Esophagus muscularis mucosa (tissue), 4 donors: ENCODE measurements at regions not wholly inside any gene's neighbourhood (a gene's known extent, or its start where the extent isn't known, plus 50 kb on each side); places are given as distances from the start of the nearest gene placed in this dataset.

Source experiments
- DNase-seq: peaks from one replicate; pipeline ENCODE4 v3.0.0-alpha.2; 2017; ENCODE audit errors: extremely low spot score
- H3K27ac ChIP-seq, 4 donors: fragments of 200-600 bp; sonication (generic); replicated peaks in 1 of 4; 1 replicate in 3 of 4; 2 replicates in 1 of 4; pipeline ENCODE4 v1.5.1; 2016 to 2019; ENCODE audit warnings: mild to moderate bottlenecking in 1 of 4
- H3K27me3 ChIP-seq, 4 donors: fragments of 200-600 bp; sonication (generic); one replicate each; pipeline versions ENCODE4 v1.5.1 to v1.6.0; 2016 to 2019
- H3K36me3 ChIP-seq, 4 donors: fragments of 200-600 bp; sonication (generic); one replicate each; pipeline ENCODE4 v1.5.1; 2016 to 2019
- H3K4me1 ChIP-seq, 4 donors: fragments of 200-600 bp; sonication (generic); one replicate each; pipeline ENCODE4 v1.5.1; 2016 to 2019
- H3K4me3 ChIP-seq, 4 donors: fragments of 200-600 bp; sonication (generic); 1 replicate in 2 of 4; 2 replicates in 2 of 4; pipeline ENCODE4 v1.5.1; 2016 to 2019; ENCODE audit warnings: mild to moderate bottlenecking in 4 of 4, moderate library complexity in 1 of 4
- H3K9me3 ChIP-seq, 4 donors: fragments of 200-600 bp; sonication (generic); 1 replicate in 3 of 4; 2 replicates in 1 of 4; pipeline ENCODE4 v1.5.1; 2016 to 2019
- CTCF ChIP-seq, 3 experiments: fragments of 200-600 bp in 2 of 3; fragments of 450-650 bp in 1 of 3; sonication (generic) in 2 of 3; IDR thresholded peaks; one replicate each; pipeline ENCODE4 v1.5.1; 2017 to 2019; ENCODE audit warnings: antibody characterized with exemption in 3 of 3, mild to moderate bottlenecking in 2 of 3, moderate library complexity in 1 of 3
- EP300 ChIP-seq: sonication (generic); formaldehyde crosslinking; IDR thresholded peaks from one replicate; pipeline ENCODE4 v1.6.1; 2017; ENCODE audit warnings: antibody characterized with exemption
- POLR2A ChIP-seq: fragments of 450-650 bp; IDR thresholded peaks from one replicate; pipeline ENCODE4 v1.6.1; 2017; ENCODE audit warnings: antibody characterized with exemption, moderate library complexity, mild to moderate bottlenecking, low read depth
- POLR2AphosphoS5 ChIP-seq, 2 donors: sonication (generic); formaldehyde crosslinking; IDR thresholded peaks; one replicate each; pipeline ENCODE4 v1.6.1; 2017; ENCODE audit warnings: antibody characterized with exemption in 2 of 2
- WGBS: methylation state at CpG from one replicate; pipeline ENCODE4 v1.1.5; 2018; 5-methylcytosine and 5-hydroxymethylcytosine counted together
- intact Hi-C: fragments of 100-400 bp; cut with DNase I; formaldehyde crosslinking; loops from one replicate; pipeline ENCODE4 v1.15.1; 2023

DNA sequence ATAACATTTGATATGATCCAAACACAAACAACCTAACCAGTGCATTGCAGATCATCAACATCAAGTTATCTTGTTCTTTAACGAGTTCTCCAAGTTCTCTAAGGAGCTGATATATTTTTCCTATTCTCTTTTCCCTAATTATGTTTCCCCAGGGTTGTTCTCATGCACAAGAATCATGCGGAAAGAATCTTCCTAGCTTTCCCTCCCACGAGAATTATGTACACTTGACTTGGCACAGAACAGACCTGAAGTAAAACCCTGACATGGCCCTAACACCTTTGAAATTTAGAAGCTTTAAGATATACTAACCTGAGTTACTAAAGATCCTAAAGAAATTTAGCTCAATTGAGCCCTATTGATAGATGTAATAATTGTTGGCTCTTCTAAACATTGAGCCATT is 110.7 kb upstream of the FST start:
- H3K9me3 ChIP-seq, result no peaks in the 10 kb centered on the region

DNA sequence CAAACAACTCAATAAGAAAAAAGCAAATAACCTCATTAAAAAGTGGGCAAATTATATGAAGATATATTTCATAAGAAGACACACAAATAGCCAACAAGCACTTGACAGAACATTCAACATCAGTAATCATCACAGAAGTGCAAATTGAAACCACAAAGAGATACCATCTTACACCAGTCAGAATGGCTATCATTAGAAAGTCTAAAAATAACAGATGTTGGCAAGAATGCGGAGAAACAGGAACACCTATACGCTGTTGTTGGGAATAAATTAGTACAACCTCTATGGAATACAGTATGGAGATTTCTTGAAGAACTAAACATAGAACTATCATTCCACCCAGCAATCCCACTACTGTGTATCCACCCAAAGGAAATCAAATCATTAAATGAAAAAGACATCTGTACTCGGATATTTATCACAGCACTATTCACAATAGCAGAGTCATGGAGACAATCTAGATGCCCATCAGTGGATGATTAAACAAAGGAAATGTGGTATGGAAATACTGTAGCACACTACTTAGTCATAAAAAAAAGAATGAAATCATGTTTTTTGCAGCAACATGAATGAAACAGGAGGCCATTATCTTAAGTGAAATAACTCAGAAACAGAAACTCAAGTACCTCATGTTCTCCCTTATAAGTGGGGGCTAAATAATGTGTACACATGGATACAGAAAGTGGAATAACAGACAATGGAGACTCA is 106.8 kb upstream of the FST start:
- 85% methylated on average over 3 of the region's 3 CpGs for WGBS
- H3K9me3 ChIP-seq, result no peaks in the 10 kb centered on the region
- no peak for DNase-seq
- no peak for TF ChIP-seq POLR2A
- no peak for TF ChIP-seq CTCF (IDR thresholded peaks at IDR 0.05)
- no peak for TF ChIP-seq EP300
- TF ChIP-seq POLR2AphosphoS5 (IDR thresholded peaks at IDR 0.05), result no peak
- H3K36me3 ChIP-seq, result no peaks in the 10 kb centered on the region
- H3K27ac ChIP-seq, result no peak overlapping the region
- H3K27me3 ChIP-seq, result no peaks in the 10 kb centered on the region
- intact Hi-C loops, result no loop called here
- no peaks in the 10 kb centered on the region for H3K4me1 ChIP-seq
- H3K4me3 ChIP-seq, result no peak overlapping the region

More for the DNA sequence above, 110.7 kb upstream of the FST start:
- H3K36me3 ChIP-seq, result no peaks in the 10 kb centered on the region
- H3K4me3 ChIP-seq, result no peak overlapping the region
- 78% methylated on average over 3 of the region's 3 CpGs for WGBS
- H3K27me3 ChIP-seq, result no peaks in the 10 kb centered on the region
- intact Hi-C loops, result no loop called here
- no peak for TF ChIP-seq POLR2AphosphoS5 (IDR thresholded peaks at IDR 0.05)
- TF ChIP-seq POLR2A, result no peak
- TF ChIP-seq EP300, result no peak
- no peak for TF ChIP-seq CTCF (IDR thresholded peaks at IDR 0.05)
- DNase-seq, result no peak
- no peaks in the 10 kb centered on the region for H3K4me1 ChIP-seq
- no peak overlapping the region for H3K27ac ChIP-seq

DNA sequence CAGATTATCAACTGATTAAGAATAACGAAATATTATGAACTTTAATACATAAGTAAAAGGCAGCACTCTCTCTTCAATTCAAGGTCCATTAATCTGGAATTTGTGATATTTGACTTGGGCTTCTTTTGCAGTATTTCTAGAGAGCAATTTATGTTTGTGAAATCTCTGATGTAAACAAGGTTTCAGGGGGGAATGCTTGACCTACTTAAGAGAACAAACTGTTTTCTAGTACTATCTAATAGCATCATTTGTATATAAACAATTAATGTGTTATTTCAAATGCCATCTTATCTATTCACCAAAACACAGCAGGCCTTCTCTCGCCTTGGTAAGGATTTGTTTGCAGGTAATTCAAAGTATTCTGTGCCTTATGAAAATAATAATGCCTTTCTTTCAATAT is 103.6 kb upstream of the FST start:
- Histone ChIP-seq H3K4me1 (no peaks in the 10 kb centered on the region), H3K4me3 (no peak overlapping the region), H3K9me3 (no peaks in the 10 kb centered on the region), H3K36me3 (no peaks in the 10 kb centered on the region), H3K27me3 (no peaks in the 10 kb centered on the region), H3K27ac (no peak overlapping the region)
- intact Hi-C loops, result no loop called here
- WGBS, result 86% methylated on average over 2 of the region's 2 CpGs
- no peak for TF ChIP-seq CTCF (IDR thresholded peaks at IDR 0.05)
- no peak for TF ChIP-seq POLR2AphosphoS5 (IDR thresholded peaks at IDR 0.05)
- TF ChIP-seq EP300, result no peak
- TF ChIP-seq POLR2A, result no peak
- no peak for DNase-seq

- Histone ChIP-seq H3K4me3 (no peak overlapping the region), H3K9me3 (no peaks in the 10 kb centered on the region), H3K27ac (no peak overlapping the region), H3K4me1 (no peaks in the 10 kb centered on the region), H3K36me3 (no peaks in the 10 kb centered on the region), H3K27me3 (no peaks in the 10 kb centered on the region)
- no peak for DNase-seq
- no peak for TF ChIP-seq POLR2AphosphoS5 (IDR thresholded peaks at IDR 0.05)
- intact Hi-C loops, result no loop called here
- WGBS, result 94% methylated on average over 2 of the region's 2 CpGs
Measured at GRCh38 chr5:53378190-53378589, 102.2 kb upstream of the FST start.

GRCh38 chr5:53378590-53379247 is 101.7 kb upstream of the FST start:
- H3K27ac ChIP-seq, result no peak overlapping the region
- intact Hi-C loops, result no loop called here
- H3K4me1 ChIP-seq, result no peaks in the 10 kb centered on the region
- 80% methylated on average over 3 of the region's 3 CpGs for WGBS
- H3K9me3 ChIP-seq, result no peaks in the 10 kb centered on the region
- TF ChIP-seq POLR2AphosphoS5 (IDR thresholded peaks at IDR 0.05), result no peak
- no peak for TF ChIP-seq EP300
- TF ChIP-seq CTCF (IDR thresholded peaks at IDR 0.05), result no peak
- TF ChIP-seq POLR2A, result no peak
- DNase-seq, result no peak
- no peak overlapping the region for H3K4me3 ChIP-seq
- no peaks in the 10 kb centered on the region for H3K36me3 ChIP-seq
- H3K27me3 ChIP-seq, result no peaks in the 10 kb centered on the region
